ENCODE measurements at regions not wholly inside any gene's neighbourhood (a gene's known extent, or its start where the extent isn't known, plus 50 kb on each side); places are given as distances from the start of the nearest gene placed in this dataset.

- no peak for ATAC-seq
These were observed 117.4 kb upstream of the SH3BP4 start for GRCh38 chr2:234834228-234834923.

GRCh38 chr2:234830853-234831252, 121.0 kb upstream of the SH3BP4 start:
- no peak for ATAC-seq

GRCh38 chr2:234829074-234829455, 122.8 kb upstream of the SH3BP4 start:
- ATAC-seq = no peak

GRCh38 chr2:234828382-234829073, 123.3 kb upstream of the SH3BP4 start:
- no peak for ATAC-seq

GRCh38 chr2:234827096-234827860, 124.5 kb upstream of the SH3BP4 start:
- ATAC-seq = peak; percentile 72

GRCh38 chr2:234826681-234827080, 125.1 kb upstream of the SH3BP4 start:
- ATAC-seq = no peak

- no peak for ATAC-seq
These were observed 126.2 kb upstream of the SH3BP4 start for GRCh38 chr2:234825616-234826015.

GRCh38 chr2:234823877-234824376, 127.9 kb upstream of the SH3BP4 start:
- no peak for ATAC-seq

- ATAC-seq = no peak
These were observed 128.5 kb upstream of the SH3BP4 start for GRCh38 chr2:234823196-234823876.

GRCh38 chr2:234821946-234822475, 129.8 kb upstream of the SH3BP4 start:
- no peak for ATAC-seq

GRCh38 chr2:234818937-234819336, 132.9 kb upstream of the SH3BP4 start:
- no peak for ATAC-seq

- ATAC-seq = no peak
These were observed 135.3 kb upstream of the SH3BP4 start for GRCh38 chr2:234816491-234816890.

GRCh38 chr2:234816056-234816455, 135.8 kb upstream of the SH3BP4 start:
- ATAC-seq = no peak

GRCh38 chr2:234814374-234814773, 137.4 kb upstream of the SH3BP4 start:
- no peak for ATAC-seq

- ATAC-seq = no peak
These were observed 139.0 kb upstream of the SH3BP4 start for GRCh38 chr2:234812851-234813250.

- ATAC-seq = no peak
These were observed 142.9 kb upstream of the SH3BP4 start for GRCh38 chr2:234808907-234809306.

- ATAC-seq = no peak
These were observed 145.0 kb upstream of the SH3BP4 start for GRCh38 chr2:234806818-234807217.

GRCh38 chr2:234805836-234806235, 146.0 kb upstream of the SH3BP4 start:
- ATAC-seq = no peak

GRCh38 chr2:234804704-234805103, 147.1 kb upstream of the SH3BP4 start:
- no peak for ATAC-seq

- ATAC-seq = no peak
These were observed 149.0 kb upstream of the SH3BP4 start for GRCh38 chr2:234802845-234803171.

GRCh38 chr2:234802071-234802844, 149.6 kb upstream of the SH3BP4 start:
- no peak for ATAC-seq
